IPS-18c (cell line): ENCODE measurements at regions not wholly inside any gene's neighbourhood (a gene's known extent, or its start where the extent isn't known, plus 50 kb on each side); places are given as distances from the start of the nearest gene placed in this dataset.

Source experiments
- H3K4me3 ChIP-seq: 2 replicates; pipeline ENCODE4 v1.7.0; 2013; ENCODE audit warnings: low read depth, mild to moderate bottlenecking, low read length, moderate library complexity; ENCODE audit not compliant: insufficient read depth
- H3K9me3 ChIP-seq: one replicate; pipeline ENCODE4 v1.6.1; 2013; ENCODE audit warnings: mild to moderate bottlenecking, low read length, moderate library complexity; ENCODE audit not compliant: control insufficient read depth, insufficient read depth

GRCh38 chr18:76771192-76771799 is 51.1 kb upstream of the ZNF236 start:
- Histone ChIP-seq H3K4me3 (no peak overlapping the region), H3K9me3 (peaks cover 4% of the 10 kb centered on the region)

GRCh38 chr18:76767954-76768353 is 54.4 kb upstream of the ZNF236 start:
- Histone ChIP-seq H3K9me3 (peaks cover 4% of the 10 kb centered on the region), H3K4me3 (no peak overlapping the region)

- H3K9me3 ChIP-seq: peaks cover 4% of the 10 kb centered on the region
- no peak overlapping the region for H3K4me3 ChIP-seq
Observed at GRCh38 chr18:76766429-76766828, 55.9 kb upstream of the ZNF236 start.

- Histone ChIP-seq H3K9me3 (peaks cover 4% of the 10 kb centered on the region), H3K4me3 (no peak overlapping the region)
Observed at GRCh38 chr18:76765649-76766048, 56.7 kb upstream of the ZNF236 start.

GRCh38 chr18:76764291-76764901 is 58.0 kb upstream of the ZNF236 start:
- Histone ChIP-seq H3K9me3 (peaks cover 2% of the 10 kb centered on the region), H3K4me3 (no peak overlapping the region)

- no peaks in the 10 kb centered on the region for H3K9me3 ChIP-seq
- H3K4me3 ChIP-seq: no peak overlapping the region
Observed at GRCh38 chr18:76759056-76759455, 63.3 kb upstream of the ZNF236 start.

- no peak overlapping the region for H3K4me3 ChIP-seq
- H3K9me3 ChIP-seq: no peaks in the 10 kb centered on the region
Observed at GRCh38 chr18:76757925-76758324, 64.4 kb upstream of the ZNF236 start.

GRCh38 chr18:76757335-76757734 is 65.0 kb upstream of the ZNF236 start:
- Histone ChIP-seq H3K9me3 (no peaks in the 10 kb centered on the region), H3K4me3 (no peak overlapping the region)

GRCh38 chr18:76756531-76757253 is 65.7 kb upstream of the ZNF236 start:
- Histone ChIP-seq H3K9me3 (no peaks in the 10 kb centered on the region), H3K4me3 (no peak overlapping the region)

- H3K4me3 ChIP-seq: no peak overlapping the region
- no peaks in the 10 kb centered on the region for H3K9me3 ChIP-seq
Observed at GRCh38 chr18:76754351-76754750, 68.0 kb upstream of the ZNF236 start.

GRCh38 chr18:76752400-76752799 is 70.0 kb upstream of the ZNF236 start:
- Histone ChIP-seq H3K4me3 (no peak overlapping the region), H3K9me3 (peaks cover 2% of the 10 kb centered on the region)

GRCh38 chr18:76750917-76751890 is 71.2 kb upstream of the ZNF236 start:
- Histone ChIP-seq H3K9me3 (peaks cover 2% of the 10 kb centered on the region), H3K4me3 (no peak overlapping the region)

GRCh38 chr18:76750269-76750668 is 72.1 kb upstream of the ZNF236 start:
- Histone ChIP-seq H3K4me3 (no peak overlapping the region), H3K9me3 (peaks cover 4% of the 10 kb centered on the region)

- H3K9me3 ChIP-seq: peaks cover 6% of the 10 kb centered on the region
- H3K4me3 ChIP-seq: no peak overlapping the region
Observed at GRCh38 chr18:76747676-76748075, 74.7 kb upstream of the ZNF236 start.

GRCh38 chr18:76741346-76741745 is 81.0 kb upstream of the ZNF236 start:
- Histone ChIP-seq H3K4me3 (no peak overlapping the region), H3K9me3 (peaks cover 4% of the 10 kb centered on the region)

- no peak overlapping the region for H3K4me3 ChIP-seq
Observed at GRCh38 chr18:76736309-76736708, 86.0 kb upstream of the ZNF236 start.

GRCh38 chr18:76730901-76731300 is 91.5 kb upstream of the ZNF236 start:
- H3K4me3 ChIP-seq: no peak overlapping the region
- H3K9me3 ChIP-seq: peaks cover 3% of the 10 kb centered on the region

More at GRCh38 chr18:76736309-76736708, 86.0 kb upstream of the ZNF236 start:
- no peaks in the 10 kb centered on the region for H3K9me3 ChIP-seq
